Osteoblast (primary cell): ENCODE measurements at regions not wholly inside any gene's neighbourhood (a gene's known extent, or its start where the extent isn't known, plus 50 kb on each side); places are given as distances from the start of the nearest gene placed in this dataset.

Experiments
- DNase-seq: peaks from one replicate; pipeline ENCODE4 v3.0.0; 2011; ENCODE audit warnings: low spot score, mixed read lengths; ENCODE audit not compliant: insufficient read length; ENCODE audit errors: missing footprints
- H2AFZ ChIP-seq: 2 replicates; pipeline ENCODE4 v1.6.0; 2011; ENCODE audit warnings: mild to moderate bottlenecking, low read length
- H3K27ac ChIP-seq: 2 replicates; pipeline ENCODE4 v1.5.1; 2011; ENCODE audit warnings: mild to moderate bottlenecking, low read depth, low read length, moderate library complexity
- H3K27me3 ChIP-seq: 2 replicates; pipeline ENCODE4 v1.6.0; 2012; ENCODE audit warnings: mild to moderate bottlenecking, control low read depth, inconsistent platforms, low read length, moderate library complexity; ENCODE audit not compliant: insufficient read depth
- H3K36me3 ChIP-seq: 2 replicates; pipeline ENCODE4 v1.5.1; 2011; ENCODE audit warnings: mild to moderate bottlenecking, low read length, control low read depth, moderate library complexity; ENCODE audit not compliant: insufficient read depth
- H3K4me1 ChIP-seq: 2 replicates; pipeline ENCODE4 v1.5.1; 2011; ENCODE audit warnings: mild to moderate bottlenecking, low read length, control low read depth, moderate library complexity; ENCODE audit not compliant: insufficient read depth
- H3K4me2 ChIP-seq: 2 replicates; pipeline ENCODE4 v1.6.0; 2011; ENCODE audit warnings: mild to moderate bottlenecking, low read length; ENCODE audit not compliant: insufficient read depth
- H3K4me3 ChIP-seq: fragments of 200-600 bp; sonication (generic); 3 replicates; pipeline ENCODE4 v1.5.1; 2012; ENCODE audit warnings: mild to moderate bottlenecking, low read length, inconsistent platforms; ENCODE audit not compliant: insufficient read depth
- H3K79me2 ChIP-seq: 2 replicates; pipeline ENCODE4 v1.6.0; 2012; ENCODE audit warnings: mild to moderate bottlenecking, low read length, control low read depth, inconsistent platforms; ENCODE audit not compliant: insufficient read depth
- H3K9me3 ChIP-seq: 2 replicates; pipeline ENCODE4 v1.5.1; 2011; ENCODE audit warnings: low read depth, low read length, control low read depth
- H4K20me1 ChIP-seq: 2 replicates; pipeline ENCODE4 v1.6.0; 2012; ENCODE audit warnings: mild to moderate bottlenecking, low read length, control low read depth; ENCODE audit not compliant: insufficient read depth
- TF ChIP-seq, protein P1 (sequence below): IDR thresholded peaks from 2 replicates; pipeline ENCODE4 v1.5.1; 2011; ENCODE audit warnings: mild to moderate bottlenecking, low read depth, low read length, moderate library complexity; ENCODE audit errors: extremely low read depth

- Histone ChIP-seq H3K4me3 (no peak overlapping the region), H2AFZ (no peak overlapping the region), H4K20me1 (no peaks in the 10 kb centered on the region), H3K79me2 (no peaks in the 10 kb centered on the region), H3K27me3 (no peaks in the 10 kb centered on the region), H3K27ac (no peak overlapping the region), H3K4me2 (no peak overlapping the region), H3K4me1 (no peaks in the 10 kb centered on the region), H3K36me3 (no peaks in the 10 kb centered on the region), H3K9me3 (no peaks in the 10 kb centered on the region)
- no peak for DNase-seq
- TF ChIP-seq, protein P1, sequence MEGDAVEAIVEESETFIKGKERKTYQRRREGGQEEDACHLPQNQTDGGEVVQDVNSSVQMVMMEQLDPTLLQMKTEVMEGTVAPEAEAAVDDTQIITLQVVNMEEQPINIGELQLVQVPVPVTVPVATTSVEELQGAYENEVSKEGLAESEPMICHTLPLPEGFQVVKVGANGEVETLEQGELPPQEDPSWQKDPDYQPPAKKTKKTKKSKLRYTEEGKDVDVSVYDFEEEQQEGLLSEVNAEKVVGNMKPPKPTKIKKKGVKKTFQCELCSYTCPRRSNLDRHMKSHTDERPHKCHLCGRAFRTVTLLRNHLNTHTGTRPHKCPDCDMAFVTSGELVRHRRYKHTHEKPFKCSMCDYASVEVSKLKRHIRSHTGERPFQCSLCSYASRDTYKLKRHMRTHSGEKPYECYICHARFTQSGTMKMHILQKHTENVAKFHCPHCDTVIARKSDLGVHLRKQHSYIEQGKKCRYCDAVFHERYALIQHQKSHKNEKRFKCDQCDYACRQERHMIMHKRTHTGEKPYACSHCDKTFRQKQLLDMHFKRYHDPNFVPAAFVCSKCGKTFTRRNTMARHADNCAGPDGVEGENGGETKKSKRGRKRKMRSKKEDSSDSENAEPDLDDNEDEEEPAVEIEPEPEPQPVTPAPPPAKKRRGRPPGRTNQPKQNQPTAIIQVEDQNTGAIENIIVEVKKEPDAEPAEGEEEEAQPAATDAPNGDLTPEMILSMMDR, result no peak
Measured at GRCh38 chr3:35064761-35065160, 574.6 kb upstream of the ARPP21 start.

GRCh38 chr3:35065891-35066290 lies 573.4 kb upstream of the ARPP21 start:
- Histone ChIP-seq H3K27ac (no peak overlapping the region), H3K4me3 (no peak overlapping the region), H4K20me1 (no peaks in the 10 kb centered on the region), H3K4me2 (no peak overlapping the region), H2AFZ (no peak overlapping the region), H3K27me3 (no peaks in the 10 kb centered on the region), H3K4me1 (no peaks in the 10 kb centered on the region), H3K9me3 (no peaks in the 10 kb centered on the region), H3K36me3 (no peaks in the 10 kb centered on the region), H3K79me2 (no peaks in the 10 kb centered on the region)
- TF ChIP-seq, protein P1, result no peak
- no peak for DNase-seq

DNA sequence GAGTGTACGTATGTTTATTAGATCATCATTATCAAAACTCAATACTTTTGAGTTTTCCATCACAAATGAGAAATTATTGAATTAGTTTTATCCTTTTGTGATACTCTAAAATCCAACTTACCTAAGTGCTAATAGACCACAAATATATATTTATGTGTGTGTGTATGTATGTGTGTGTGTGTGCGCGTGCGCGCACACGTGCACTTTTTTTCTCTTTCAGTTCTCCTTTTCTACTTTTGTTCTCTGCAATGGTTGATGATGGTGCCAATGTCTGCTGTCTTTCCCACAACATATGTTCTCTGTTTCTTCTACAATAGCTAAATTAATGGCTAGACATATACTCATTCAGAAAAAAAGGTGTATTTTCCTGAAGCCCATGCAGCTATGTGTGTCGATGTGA lies 571.6 kb upstream of the ARPP21 start:
- H3K4me2 ChIP-seq, result no peak overlapping the region
- H3K4me3 ChIP-seq, result no peak overlapping the region
- no peaks in the 10 kb centered on the region for H3K4me1 ChIP-seq
- H3K36me3 ChIP-seq, result no peaks in the 10 kb centered on the region
- TF ChIP-seq, protein P1, result no peak
- H3K9me3 ChIP-seq, result no peaks in the 10 kb centered on the region
- H4K20me1 ChIP-seq, result no peaks in the 10 kb centered on the region
- no peak for DNase-seq
- H2AFZ ChIP-seq, result no peak overlapping the region
- H3K79me2 ChIP-seq, result no peaks in the 10 kb centered on the region
- H3K27ac ChIP-seq, result no peak overlapping the region
- no peaks in the 10 kb centered on the region for H3K27me3 ChIP-seq

- no peaks in the 10 kb centered on the region for H3K4me1 ChIP-seq
- TF ChIP-seq, protein P1, result no peak
- no peak overlapping the region for H3K27ac ChIP-seq
- H4K20me1 ChIP-seq, result no peaks in the 10 kb centered on the region
- H3K4me3 ChIP-seq, result no peak overlapping the region
- no peaks in the 10 kb centered on the region for H3K27me3 ChIP-seq
- no peak for DNase-seq
- no peaks in the 10 kb centered on the region for H3K36me3 ChIP-seq
- H3K9me3 ChIP-seq, result no peaks in the 10 kb centered on the region
- no peak overlapping the region for H3K4me2 ChIP-seq
- no peak overlapping the region for H2AFZ ChIP-seq
- H3K79me2 ChIP-seq, result no peaks in the 10 kb centered on the region
Measured at GRCh38 chr3:35070088-35070487, 569.2 kb upstream of the ARPP21 start.
